DMS 273 (cell line): ENCODE measurements at regions not wholly inside any gene's neighbourhood (a gene's known extent, or its start where the extent isn't known, plus 50 kb on each side); places are given as distances from the start of the nearest gene placed in this dataset.

ENCODE experiments used
- DNase-seq: peaks from one replicate; lab custom pipeline; 2025; ENCODE audit not compliant: unreplicated experiment; lab: John Stamatoyannopoulos, UW

DNA sequence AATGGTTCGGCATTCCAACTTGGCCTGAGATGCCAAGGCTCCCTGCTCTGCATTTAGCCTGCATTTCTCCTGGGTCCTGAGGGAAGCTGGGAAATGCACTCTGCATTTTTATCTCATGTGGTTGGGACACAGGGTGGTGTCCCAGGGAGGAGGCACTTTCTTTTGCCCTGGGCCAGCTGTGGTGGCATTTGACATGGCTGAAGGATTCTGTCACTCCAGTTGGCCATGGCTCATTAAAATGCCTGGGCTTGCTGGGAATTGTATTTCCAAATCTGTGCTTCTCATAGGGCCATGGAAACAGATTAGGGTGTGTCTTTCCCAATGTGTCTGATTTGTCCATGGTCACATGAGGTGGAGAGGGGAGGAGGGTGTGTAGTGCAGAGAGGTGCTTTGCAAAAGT is 128.3 kb upstream of the RGMA start:
- DNase-seq = no peak

DNA sequence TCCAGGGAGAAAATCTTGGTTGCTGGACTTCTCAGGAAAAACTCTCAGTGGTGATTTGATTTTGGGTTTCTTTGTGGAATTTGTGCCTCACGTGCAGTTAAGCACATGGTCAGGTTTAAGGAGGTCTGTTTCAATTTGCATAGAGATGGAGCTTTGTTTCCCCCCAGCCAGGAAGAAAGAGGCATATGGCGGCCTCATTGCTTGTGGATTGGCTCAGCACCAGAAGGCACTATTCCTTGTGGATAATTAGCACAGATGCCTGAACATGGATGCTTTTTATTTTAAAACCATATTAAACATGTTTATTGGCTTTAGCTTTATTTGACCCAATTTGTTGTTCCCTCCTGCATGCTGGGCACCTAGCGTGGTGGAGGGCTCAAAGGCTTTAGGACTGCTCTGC is 125.1 kb upstream of the RGMA start:
- no peak for DNase-seq

- DNase-seq = no peak
These were observed 124.3 kb upstream of the RGMA start for GRCh38 chr15:93213281-93213680.

GRCh38 chr15:93212578-93212977 is 123.6 kb upstream of the RGMA start:
- no peak for DNase-seq

DNA sequence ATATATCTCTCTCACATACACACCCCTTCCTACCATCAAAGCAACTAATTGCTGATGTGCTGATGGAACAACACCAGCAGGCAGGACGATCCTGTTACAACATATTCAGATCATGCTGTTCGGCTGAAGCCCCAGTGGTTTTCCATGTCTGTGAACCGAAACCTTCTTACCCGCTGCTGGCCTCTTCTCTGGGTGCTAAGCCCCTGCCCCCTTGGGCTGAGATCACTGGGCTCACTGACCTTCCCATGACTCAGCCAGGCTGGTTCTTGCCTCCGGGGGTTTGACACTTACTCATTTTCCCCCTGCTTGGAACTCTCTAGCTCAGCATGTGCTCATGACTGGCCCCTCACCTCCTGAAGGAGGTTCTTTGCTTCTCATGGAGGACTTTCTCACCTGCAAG is 122.0 kb upstream of the RGMA start:
- DNase-seq = no peak

- no peak for DNase-seq
These were observed 120.9 kb upstream of the RGMA start for GRCh38 chr15:93209690-93210445.

DNA sequence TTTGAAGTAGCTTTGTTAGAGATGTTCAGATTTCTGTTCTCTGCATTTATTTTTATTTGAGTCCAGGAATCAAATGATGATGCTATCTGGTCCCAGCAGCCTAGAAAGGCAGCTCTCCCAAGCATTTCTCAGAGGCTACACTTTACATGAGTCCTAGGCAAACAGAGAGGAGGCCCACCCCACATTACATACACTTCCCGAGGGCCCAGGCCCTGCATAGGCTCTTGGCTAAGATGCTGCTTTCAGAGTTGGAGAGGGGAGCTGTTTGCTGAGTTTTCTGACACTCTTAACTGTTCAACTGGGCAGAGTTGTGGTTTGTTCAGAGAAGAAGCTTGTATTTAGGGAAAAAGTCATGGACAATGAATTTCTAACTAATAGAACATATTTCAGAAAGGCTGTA is 117.9 kb upstream of the RGMA start:
- DNase-seq = no peak

DNA sequence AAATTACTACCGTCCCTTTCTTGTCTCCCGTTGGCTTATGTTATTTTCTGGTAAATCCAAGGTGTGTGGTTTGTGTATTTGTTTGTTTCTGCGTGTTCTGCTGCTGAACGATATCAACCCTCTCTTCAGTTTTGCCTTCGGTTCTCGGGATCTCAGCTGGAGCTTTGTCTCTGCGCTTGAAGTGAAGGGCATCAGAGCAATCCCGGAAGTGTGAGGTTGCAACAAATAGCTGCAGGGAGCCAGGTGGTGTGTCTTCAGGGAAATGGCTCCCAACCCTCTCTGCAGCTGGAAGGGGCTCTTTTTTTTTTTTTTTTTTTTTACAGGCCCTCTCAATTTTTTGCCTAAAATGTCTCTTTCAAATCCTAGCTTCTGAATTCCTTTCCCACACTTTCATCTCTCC is 116.4 kb upstream of the RGMA start:
- no peak for DNase-seq

GRCh38 chr15:93203036-93203435 is 114.0 kb upstream of the RGMA start:
- no peak for DNase-seq

DNA sequence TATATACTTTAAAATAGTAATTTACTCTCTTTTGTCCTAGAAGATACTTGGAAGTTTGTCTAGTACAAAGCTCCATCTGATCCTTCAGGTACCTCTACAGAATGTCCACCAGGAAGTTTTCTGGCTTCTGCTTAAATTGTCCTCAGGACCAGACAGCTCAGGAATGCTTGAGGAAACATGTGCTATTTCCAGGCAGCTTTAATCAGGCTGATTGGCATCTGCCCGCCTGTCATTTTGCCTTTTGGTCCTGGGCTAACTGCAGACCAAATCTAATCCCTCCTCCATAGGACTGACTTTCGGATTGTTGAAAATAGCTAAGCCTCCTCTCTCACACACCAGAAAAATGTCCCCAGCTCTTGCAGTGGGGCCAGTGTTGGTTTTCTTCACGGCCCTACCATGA is 113.4 kb upstream of the RGMA start:
- DNase-seq = no peak

DNA sequence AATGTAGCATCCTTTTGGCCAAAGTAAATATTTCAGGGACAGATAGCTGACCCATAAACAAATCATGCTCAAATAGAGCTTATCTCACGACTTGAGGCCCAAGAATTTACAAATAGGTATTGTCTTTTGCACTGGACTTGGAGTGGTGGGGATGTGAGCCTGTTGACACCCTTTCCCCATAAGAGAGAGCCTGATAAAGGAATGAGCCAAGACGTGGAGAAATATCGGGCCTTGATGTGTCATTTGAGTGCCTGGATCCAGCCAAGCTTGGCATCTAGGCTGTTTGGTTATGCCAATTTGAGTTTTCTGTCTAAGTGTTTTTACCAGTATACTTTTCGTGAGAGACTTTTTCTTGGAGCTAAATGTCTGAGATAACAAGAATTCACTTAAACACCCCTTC is 112.9 kb upstream of the RGMA start:
- no peak for DNase-seq

DNA sequence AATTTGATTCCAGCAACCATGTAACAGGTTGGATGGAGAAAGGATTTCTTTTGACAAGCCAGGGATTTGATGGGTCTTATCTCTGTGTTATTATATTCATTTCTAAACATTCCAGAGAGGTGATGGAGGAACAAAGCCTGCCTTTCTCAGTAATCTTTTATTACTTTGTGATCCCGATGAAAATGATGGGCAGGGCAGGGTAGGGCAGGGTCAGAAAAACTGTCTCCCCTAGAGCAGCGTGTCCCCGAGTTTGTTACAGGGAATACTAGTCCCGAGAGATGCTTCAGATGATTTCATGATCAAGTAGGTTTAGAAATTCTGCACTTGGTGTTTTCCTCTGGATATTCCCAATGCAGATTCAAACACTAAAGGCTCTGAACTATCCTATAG is 111.8 kb upstream of the RGMA start:
- DNase-seq = no peak

DNA sequence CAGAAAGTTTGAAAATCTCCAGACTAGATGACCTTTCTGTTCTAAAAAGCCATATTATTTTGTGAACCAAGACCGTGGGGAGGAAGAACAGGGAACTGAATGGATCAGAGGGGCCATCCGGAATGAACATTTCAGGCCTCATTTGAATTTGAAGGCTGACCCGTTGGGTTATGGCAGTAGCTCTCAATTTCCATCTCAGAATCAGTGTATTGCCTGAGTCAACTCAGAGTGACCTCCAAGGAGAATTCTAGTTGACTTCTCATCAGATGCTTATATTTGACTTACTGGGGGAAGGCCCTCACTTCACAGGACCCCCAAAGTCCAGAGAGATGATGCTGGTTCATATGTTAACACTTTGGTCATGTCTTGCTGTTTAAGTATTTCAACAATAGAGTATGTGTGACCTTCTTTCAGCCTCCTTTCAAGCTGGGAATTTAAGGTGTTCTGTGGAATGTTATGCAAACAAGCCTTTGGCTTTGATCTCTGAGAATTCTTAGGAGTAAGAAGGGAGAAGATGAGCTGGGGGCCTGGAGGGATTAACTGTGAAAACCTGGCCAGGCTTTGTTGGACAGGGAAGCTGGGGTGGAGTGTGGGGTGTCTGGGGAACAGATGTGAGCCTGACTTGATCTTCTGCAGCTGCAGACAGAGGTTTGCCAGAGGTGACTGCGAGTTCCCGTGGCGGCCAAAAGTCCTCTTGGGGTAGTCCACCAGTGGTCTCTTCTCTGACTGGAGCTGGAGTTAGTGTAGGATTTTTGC is 111.2 kb upstream of the RGMA start:
- no peak for DNase-seq

- no peak for DNase-seq
These were observed 107.2 kb upstream of the RGMA start for GRCh38 chr15:93196135-93196670.

- no peak for DNase-seq
These were observed 106.1 kb upstream of the RGMA start for GRCh38 chr15:93195109-93195508.

DNA sequence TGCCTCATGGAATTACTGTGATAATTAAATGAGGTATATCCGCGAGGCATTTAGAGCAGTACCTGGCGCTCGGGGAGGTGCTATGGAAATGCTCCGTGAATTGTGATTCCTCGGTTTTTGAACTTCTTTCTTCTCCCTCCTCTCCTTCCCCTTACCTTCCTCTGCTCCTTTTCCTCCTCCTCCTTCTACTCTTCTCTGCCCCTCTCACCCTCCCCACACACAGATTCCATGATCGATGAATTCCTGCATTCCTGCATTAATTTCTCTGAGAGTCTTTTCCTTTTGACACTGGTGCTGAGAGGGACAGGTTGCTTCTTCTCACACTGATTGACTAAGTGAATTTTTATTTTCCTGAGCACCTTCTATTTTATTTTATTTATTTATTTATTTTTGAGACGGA is 101.2 kb upstream of the RGMA start:
- no peak for DNase-seq

- DNase-seq = no peak
These were observed 100.5 kb upstream of the RGMA start for GRCh38 chr15:93189561-93189960.

DNA sequence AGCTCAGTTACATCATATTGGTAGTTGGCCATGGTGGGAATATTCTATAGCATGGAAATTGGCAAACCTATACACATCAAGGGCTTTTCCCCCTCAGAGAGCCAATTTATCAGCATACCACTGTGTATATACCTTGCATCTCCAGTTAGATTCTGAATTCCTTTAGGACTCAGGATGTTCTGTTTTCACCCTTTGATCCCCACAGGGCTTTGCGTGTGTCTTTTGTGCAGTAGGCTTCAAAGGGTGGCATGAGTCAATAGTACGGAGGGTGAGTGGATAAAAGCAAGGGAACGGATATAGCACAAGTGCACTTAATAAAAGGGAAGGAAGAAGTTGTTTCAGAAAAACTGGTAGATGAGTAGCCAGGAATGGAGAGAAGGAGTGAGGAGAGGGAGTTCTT is 99.2 kb upstream of the RGMA start:
- no peak for DNase-seq

DNA sequence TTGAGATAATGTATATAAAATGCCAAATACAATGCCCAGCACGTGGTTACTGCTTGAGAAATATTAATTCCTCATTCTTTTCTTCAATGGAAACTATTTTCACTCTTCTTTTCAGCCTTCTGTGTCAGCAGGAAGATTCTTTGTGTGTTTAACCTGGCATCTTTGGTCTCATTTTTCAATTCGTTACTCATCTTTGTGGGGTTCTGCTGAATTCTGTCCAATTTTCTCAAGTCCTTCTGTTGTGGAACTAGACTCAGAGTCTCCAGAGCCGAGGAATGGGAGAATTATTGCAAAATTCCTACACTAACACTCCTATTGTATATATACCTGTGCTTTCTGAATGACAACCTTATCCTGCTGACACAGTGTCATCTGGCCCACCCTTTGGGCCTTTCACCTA is 96.8 kb upstream of the RGMA start:
- no peak for DNase-seq

GRCh38 chr15:93182703-93183205 is 93.7 kb upstream of the RGMA start:
- DNase-seq = no peak

- no peak for DNase-seq
These were observed 91.6 kb upstream of the RGMA start for GRCh38 chr15:93180656-93181055.

GRCh38 chr15:93180128-93180527 is 91.1 kb upstream of the RGMA start:
- DNase-seq = no peak
